Esophagus squamous epithelium (tissue), 4 donors: ENCODE measurements at regions not wholly inside any gene's neighbourhood (a gene's known extent, or its start where the extent isn't known, plus 50 kb on each side); places are given as distances from the start of the nearest gene placed in this dataset.

Experiments used
- CTCF ChIP-seq, 6 experiments: fragments of 450-650 bp in 4 of 6; fragments of 200-600 bp in 2 of 6; sonication (generic) in 2 of 6; IDR thresholded peaks; one replicate each; pipeline ENCODE4 v1.5.1; 2016 to 2019; ENCODE audit warnings: antibody characterized with exemption in 6 of 6, mild to moderate bottlenecking in 4 of 6, moderate library complexity in 4 of 6
- POLR2A ChIP-seq, 4 donors: fragments of 450-650 bp; IDR thresholded peaks; one replicate each; pipeline ENCODE4 v1.6.1; 2017; ENCODE audit warnings: antibody characterized with exemption in 4 of 4, mild to moderate bottlenecking in 4 of 4, moderate library complexity in 3 of 4

- TF ChIP-seq CTCF (IDR thresholded peaks at IDR 0.05) (no peak), POLR2A (IDR thresholded peaks at IDR 0.05) (no peak)
These were observed 710.6 kb downstream of the SLC6A15 start for GRCh38 chr12:84201976-84202375.
